WTC11 (cell line): ENCODE measurements at regions not wholly inside any gene's neighbourhood (a gene's known extent, or its start where the extent isn't known, plus 50 kb on each side); places are given as distances from the start of the nearest gene placed in this dataset.

Experiments
- ATAC-seq: fragments of 200-7000 bp; cut with Tn5 transposase; 2 replicates; pipeline ENCODE4 v1.10.0; 2021; ENCODE audit warnings: mild to moderate bottlenecking, moderate library complexity
- CTCF ChIA-PET: fragments of 300-600 bp; sonication (Branson Sonifier 250); formaldehyde crosslinking; loops from one replicate; lab custom pipeline; 2021; ENCODE audit warnings: antibody characterized with exemption; lab: Charles Lee
- POLR2A ChIA-PET: fragments of 350-600 bp; sonication (Branson Sonifier 250); formaldehyde crosslinking; loops from one replicate; lab custom pipeline; 2021; ENCODE audit warnings: antibody characterized with exemption; lab: Charles Lee
- DNase-seq: peaks from one replicate; pipeline ENCODE4 v3.0.0; 2021; ENCODE audit warnings: low spot score
- H3K27ac Mint-ChIP-seq: 2 replicates; pipeline ENCODE4 v1.8.0; 2021; ENCODE audit warnings: mixed read lengths
- H3K27me3 Mint-ChIP-seq: 2 replicates; pipeline ENCODE4 v1.8.0; 2021; ENCODE audit warnings: low read depth, mild to moderate bottlenecking, moderate library complexity, mixed read lengths
- H3K36me3 Mint-ChIP-seq: 2 replicates; pipeline ENCODE4 v1.8.0; 2021; ENCODE audit warnings: mixed read lengths
- H3K4me1 Mint-ChIP-seq: 2 replicates; pipeline ENCODE4 v1.8.0; 2022; ENCODE audit warnings: mixed read lengths
- H3K4me3 Mint-ChIP-seq: 2 replicates; pipeline ENCODE4 v1.8.0; 2021; ENCODE audit warnings: mild to moderate bottlenecking, moderate library complexity, mixed read lengths
- H3K9me3 Mint-ChIP-seq: 2 replicates; pipeline ENCODE4 v1.8.0; 2021; ENCODE audit warnings: mixed read lengths
- CBFB ChIP-seq: sonication (generic); formaldehyde crosslinking; IDR thresholded peaks from 2 replicates; pipeline ENCODE4 v1.8.1; 2022; ENCODE audit warnings: mild to moderate bottlenecking, low read depth, missing genetic modification reagents
- CTCF ChIP-seq: fragments of 200-600 bp; IDR thresholded peaks from 2 replicates; pipeline ENCODE4 v1.8.0; 2022; ENCODE audit warnings: antibody characterized with exemption
- GABPB1 ChIP-seq: sonication (generic); formaldehyde crosslinking; IDR thresholded peaks from 2 replicates; pipeline ENCODE4 v1.8.1; 2023; ENCODE audit warnings: mild to moderate bottlenecking, missing genetic modification reagents
- MXD4 ChIP-seq: fragments of 250-450 bp; sonication (Bioruptor Pico); IDR thresholded peaks from 2 replicates; pipeline ENCODE4 v1.8.0; 2021; ENCODE audit warnings: mild to moderate bottlenecking, moderate library complexity, borderline replicate concordance
- NR1H2 ChIP-seq: sonication (generic); formaldehyde crosslinking; IDR thresholded peaks from 2 replicates; pipeline ENCODE4 v1.9.0; 2021; ENCODE audit warnings: mild to moderate bottlenecking, moderate library complexity, missing genetic modification reagents
- RORB ChIP-seq: fragments of 250-450 bp; sonication (Bioruptor Pico); IDR thresholded peaks from 2 replicates; pipeline ENCODE4 v1.9.0; 2021; ENCODE audit warnings: mild to moderate bottlenecking
- SP1 ChIP-seq: sonication (generic); formaldehyde crosslinking; conservative IDR thresholded peaks from 2 replicates; pipeline ENCODE4 v1.8.1; 2022; ENCODE audit warnings: missing genetic modification reagents
- ZNF416 ChIP-seq: fragments of 250-450 bp; sonication (Bioruptor Pico); IDR thresholded peaks from 2 replicates; pipeline ENCODE4 v1.9.0; 2021; ENCODE audit warnings: mild to moderate bottlenecking, inconsistent platforms
- TF ChIP-seq, protein P1 (sequence below): sonication (generic); formaldehyde crosslinking; IDR thresholded peaks from 2 replicates; pipeline ENCODE4 v1.8.0; 2022; ENCODE audit warnings: missing genetic modification reagents
- TF ChIP-seq, protein P2 (sequence below): sonication (generic); formaldehyde crosslinking; IDR thresholded peaks from 2 replicates; pipeline ENCODE4 v1.8.1; 2022; ENCODE audit warnings: mild to moderate bottlenecking, missing genetic modification reagents, moderate library complexity, borderline replicate concordance
- TF ChIP-seq, protein P3 (sequence below): sonication (generic); formaldehyde crosslinking; conservative IDR thresholded peaks from 2 replicates; pipeline ENCODE4 v1.8.1; 2023; ENCODE audit warnings: mild to moderate bottlenecking, low read depth, missing genetic modification reagents, moderate library complexity
- TF ChIP-seq, protein P4 (sequence below): fragments of 250-450 bp; sonication (Bioruptor Pico); conservative IDR thresholded peaks from 2 replicates; pipeline ENCODE4 v1.9.0; 2021; ENCODE audit warnings: mild to moderate bottlenecking
- TF ChIP-seq, protein P5 (sequence below): sonication (generic); formaldehyde crosslinking; IDR thresholded peaks from 2 replicates; pipeline ENCODE4 v1.8.1; 2023; ENCODE audit warnings: mild to moderate bottlenecking, missing genetic modification reagents

DNA sequence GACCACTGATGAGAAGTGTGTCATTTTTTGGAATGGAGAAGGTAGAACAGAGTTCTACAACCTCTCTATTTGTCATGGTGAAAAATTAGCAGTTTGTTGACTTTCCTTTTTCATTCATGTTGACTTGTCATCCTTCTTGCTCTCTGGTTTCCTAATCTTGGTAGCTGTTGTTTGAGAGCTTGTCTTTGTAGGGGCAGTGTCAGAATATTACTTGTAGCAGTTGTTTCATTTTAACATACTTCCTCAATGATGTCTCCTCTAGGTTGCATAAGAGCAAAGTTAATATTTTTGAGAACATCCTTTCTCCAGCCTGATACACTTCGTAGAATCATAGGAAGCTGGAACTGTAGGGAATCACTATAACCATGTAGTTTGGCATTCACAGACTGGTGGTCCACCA lies 368.2 kb upstream of the FANCL start:
- Mint-ChIP-seq H3K36me3 (no peaks in the 10 kb centered on the region), H3K27ac (no peak overlapping the region), H3K4me3 (no peak overlapping the region), H3K4me1 (peaks cover 10% of the 10 kb centered on the region), H3K27me3 (no peaks in the 10 kb centered on the region), H3K9me3 (no peaks in the 10 kb centered on the region)
- ATAC-seq (no peak), DNase-seq (no peak)
- ChIA-PET CTCF (interaction anchor here (0.8 kb wide), 1 partner anchor 15 kb away, joined by 4 read pairs; no protein-coding TSS in a partner anchor), POLR2A (no interaction called here)
- TF ChIP-seq, protein P1, sequence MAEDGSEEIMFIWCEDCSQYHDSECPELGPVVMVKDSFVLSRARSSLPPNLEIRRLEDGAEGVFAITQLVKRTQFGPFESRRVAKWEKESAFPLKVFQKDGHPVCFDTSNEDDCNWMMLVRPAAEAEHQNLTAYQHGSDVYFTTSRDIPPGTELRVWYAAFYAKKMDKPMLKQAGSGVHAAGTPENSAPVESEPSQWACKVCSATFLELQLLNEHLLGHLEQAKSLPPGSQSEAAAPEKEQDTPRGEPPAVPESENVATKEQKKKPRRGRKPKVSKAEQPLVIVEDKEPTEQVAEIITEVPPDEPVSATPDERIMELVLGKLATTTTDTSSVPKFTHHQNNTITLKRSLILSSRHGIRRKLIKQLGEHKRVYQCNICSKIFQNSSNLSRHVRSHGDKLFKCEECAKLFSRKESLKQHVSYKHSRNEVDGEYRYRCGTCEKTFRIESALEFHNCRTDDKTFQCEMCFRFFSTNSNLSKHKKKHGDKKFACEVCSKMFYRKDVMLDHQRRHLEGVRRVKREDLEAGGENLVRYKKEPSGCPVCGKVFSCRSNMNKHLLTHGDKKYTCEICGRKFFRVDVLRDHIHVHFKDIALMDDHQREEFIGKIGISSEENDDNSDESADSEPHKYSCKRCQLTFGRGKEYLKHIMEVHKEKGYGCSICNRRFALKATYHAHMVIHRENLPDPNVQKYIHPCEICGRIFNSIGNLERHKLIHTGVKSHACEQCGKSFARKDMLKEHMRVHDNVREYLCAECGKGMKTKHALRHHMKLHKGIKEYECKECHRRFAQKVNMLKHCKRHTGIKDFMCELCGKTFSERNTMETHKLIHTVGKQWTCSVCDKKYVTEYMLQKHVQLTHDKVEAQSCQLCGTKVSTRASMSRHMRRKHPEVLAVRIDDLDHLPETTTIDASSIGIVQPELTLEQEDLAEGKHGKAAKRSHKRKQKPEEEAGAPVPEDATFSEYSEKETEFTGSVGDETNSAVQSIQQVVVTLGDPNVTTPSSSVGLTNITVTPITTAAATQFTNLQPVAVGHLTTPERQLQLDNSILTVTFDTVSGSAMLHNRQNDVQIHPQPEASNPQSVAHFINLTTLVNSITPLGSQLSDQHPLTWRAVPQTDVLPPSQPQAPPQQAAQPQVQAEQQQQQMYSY (CRISPR knock-in tag): no peak
- TF ChIP-seq CBFB: no peak
- TF ChIP-seq, protein P2, sequence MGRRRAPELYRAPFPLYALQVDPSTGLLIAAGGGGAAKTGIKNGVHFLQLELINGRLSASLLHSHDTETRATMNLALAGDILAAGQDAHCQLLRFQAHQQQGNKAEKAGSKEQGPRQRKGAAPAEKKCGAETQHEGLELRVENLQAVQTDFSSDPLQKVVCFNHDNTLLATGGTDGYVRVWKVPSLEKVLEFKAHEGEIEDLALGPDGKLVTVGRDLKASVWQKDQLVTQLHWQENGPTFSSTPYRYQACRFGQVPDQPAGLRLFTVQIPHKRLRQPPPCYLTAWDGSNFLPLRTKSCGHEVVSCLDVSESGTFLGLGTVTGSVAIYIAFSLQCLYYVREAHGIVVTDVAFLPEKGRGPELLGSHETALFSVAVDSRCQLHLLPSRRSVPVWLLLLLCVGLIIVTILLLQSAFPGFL: no peak
- TF ChIP-seq NR1H2 (CRISPR knock-in tag): no peak
- TF ChIP-seq CTCF: no peak

GRCh38 chr2:58608146-58608545 lies 367.0 kb upstream of the FANCL start:
- H3K4me1 Mint-ChIP-seq: peaks cover 10% of the 10 kb centered on the region
- TF ChIP-seq, protein P3, sequence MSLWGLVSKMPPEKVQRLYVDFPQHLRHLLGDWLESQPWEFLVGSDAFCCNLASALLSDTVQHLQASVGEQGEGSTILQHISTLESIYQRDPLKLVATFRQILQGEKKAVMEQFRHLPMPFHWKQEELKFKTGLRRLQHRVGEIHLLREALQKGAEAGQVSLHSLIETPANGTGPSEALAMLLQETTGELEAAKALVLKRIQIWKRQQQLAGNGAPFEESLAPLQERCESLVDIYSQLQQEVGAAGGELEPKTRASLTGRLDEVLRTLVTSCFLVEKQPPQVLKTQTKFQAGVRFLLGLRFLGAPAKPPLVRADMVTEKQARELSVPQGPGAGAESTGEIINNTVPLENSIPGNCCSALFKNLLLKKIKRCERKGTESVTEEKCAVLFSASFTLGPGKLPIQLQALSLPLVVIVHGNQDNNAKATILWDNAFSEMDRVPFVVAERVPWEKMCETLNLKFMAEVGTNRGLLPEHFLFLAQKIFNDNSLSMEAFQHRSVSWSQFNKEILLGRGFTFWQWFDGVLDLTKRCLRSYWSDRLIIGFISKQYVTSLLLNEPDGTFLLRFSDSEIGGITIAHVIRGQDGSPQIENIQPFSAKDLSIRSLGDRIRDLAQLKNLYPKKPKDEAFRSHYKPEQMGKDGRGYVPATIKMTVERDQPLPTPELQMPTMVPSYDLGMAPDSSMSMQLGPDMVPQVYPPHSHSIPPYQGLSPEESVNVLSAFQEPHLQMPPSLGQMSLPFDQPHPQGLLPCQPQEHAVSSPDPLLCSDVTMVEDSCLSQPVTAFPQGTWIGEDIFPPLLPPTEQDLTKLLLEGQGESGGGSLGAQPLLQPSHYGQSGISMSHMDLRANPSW (CRISPR knock-in tag): no peak
- TF ChIP-seq, protein P4, sequence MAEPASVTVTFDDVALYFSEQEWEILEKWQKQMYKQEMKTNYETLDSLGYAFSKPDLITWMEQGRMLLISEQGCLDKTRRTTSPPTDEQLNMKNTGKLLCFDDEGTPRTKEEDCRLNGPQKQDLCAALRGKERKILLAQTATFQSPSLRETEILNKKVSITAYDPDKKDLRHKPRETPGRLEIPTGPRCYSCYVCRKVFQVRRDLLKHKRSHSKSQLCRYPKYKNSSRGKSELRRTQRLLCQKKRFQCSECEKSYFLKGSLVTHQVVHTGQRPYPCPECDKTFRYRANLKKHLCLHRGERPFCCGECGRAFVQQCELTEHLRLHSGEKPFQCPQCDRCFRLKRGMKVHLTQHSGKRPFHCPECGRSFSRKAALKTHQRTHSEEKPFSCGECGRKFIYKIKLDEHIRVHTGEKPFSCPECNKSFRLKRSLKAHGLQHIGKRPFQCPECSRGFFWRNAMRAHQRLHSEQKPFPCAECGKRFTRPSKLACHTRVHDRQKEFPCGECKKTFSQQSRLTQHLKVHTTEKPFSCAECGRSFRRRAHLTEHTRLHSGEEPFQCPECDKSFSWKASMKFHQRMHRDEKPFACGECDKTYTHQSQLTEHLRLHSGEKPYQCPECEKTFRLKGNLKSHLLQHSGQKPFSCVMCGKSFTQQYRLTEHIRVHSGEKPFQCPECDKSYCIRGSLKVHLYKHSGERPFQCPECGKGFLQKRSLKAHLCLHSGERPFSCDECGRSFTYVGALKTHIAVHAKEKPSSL: no peak
- no peak for TF ChIP-seq RORB (CRISPR knock-in tag)
- TF ChIP-seq ZNF416 (CRISPR knock-in tag): no peak
- TF ChIP-seq SP1: no peak
- TF ChIP-seq GABPB1 (CRISPR knock-in tag): no peak
- no peak for TF ChIP-seq MXD4
- TF ChIP-seq, protein P5, sequence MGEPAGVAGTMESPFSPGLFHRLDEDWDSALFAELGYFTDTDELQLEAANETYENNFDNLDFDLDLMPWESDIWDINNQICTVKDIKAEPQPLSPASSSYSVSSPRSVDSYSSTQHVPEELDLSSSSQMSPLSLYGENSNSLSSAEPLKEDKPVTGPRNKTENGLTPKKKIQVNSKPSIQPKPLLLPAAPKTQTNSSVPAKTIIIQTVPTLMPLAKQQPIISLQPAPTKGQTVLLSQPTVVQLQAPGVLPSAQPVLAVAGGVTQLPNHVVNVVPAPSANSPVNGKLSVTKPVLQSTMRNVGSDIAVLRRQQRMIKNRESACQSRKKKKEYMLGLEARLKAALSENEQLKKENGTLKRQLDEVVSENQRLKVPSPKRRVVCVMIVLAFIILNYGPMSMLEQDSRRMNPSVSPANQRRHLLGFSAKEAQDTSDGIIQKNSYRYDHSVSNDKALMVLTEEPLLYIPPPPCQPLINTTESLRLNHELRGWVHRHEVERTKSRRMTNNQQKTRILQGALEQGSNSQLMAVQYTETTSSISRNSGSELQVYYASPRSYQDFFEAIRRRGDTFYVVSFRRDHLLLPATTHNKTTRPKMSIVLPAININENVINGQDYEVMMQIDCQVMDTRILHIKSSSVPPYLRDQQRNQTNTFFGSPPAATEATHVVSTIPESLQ (CRISPR knock-in tag): no peak
- H3K36me3 Mint-ChIP-seq: no peaks in the 10 kb centered on the region
- H3K27ac Mint-ChIP-seq: no peak overlapping the region
- ChIA-PET POLR2A (no interaction called here), CTCF (no interaction called here)
- ATAC-seq (no peak), DNase-seq (no peak)
- H3K9me3 Mint-ChIP-seq: no peaks in the 10 kb centered on the region
- no peaks in the 10 kb centered on the region for H3K27me3 Mint-ChIP-seq
- H3K4me3 Mint-ChIP-seq: no peak overlapping the region
